Effector memory CD8-positive, alpha-beta T cell (primary cell): ENCODE measurements at regions not wholly inside any gene's neighbourhood (a gene's known extent, or its start where the extent isn't known, plus 50 kb on each side); places are given as distances from the start of the nearest gene placed in this dataset.
"Not testable (repeated sequence)": the region's sequence is repeated elsewhere in the genome, so short reads cannot be mapped to it uniquely, and the experiment has no call there.

ENCODE experiments used
- ATAC-seq: fragments of 150-1000 bp; cut with Tn5 transposase; replicated peaks from 2 replicates; pipeline ENCODE4 v1.10.0; 2021; ENCODE audit warnings: mild to moderate bottlenecking, moderate library complexity
- DNase-seq, 3 experiments: peaks; one replicate each; pipeline ENCODE4 v3.0.0; 2021
- H3K27ac Mint-ChIP-seq, 2 donors: one replicate each; pipeline ENCODE4 v1.8.0; 2022; ENCODE audit warnings: mild to moderate bottlenecking in 2 of 2, mixed read lengths in 2 of 2, moderate library complexity in 2 of 2
- H3K27me3 Mint-ChIP-seq, 2 donors: one replicate each; pipeline ENCODE4 v1.8.0; 2022; ENCODE audit warnings: mixed read lengths in 2 of 2
- H3K36me3 Mint-ChIP-seq: one replicate; pipeline ENCODE4 v1.8.0; 2022; ENCODE audit warnings: mild to moderate bottlenecking, moderate library complexity, mixed read lengths; ENCODE audit not compliant: insufficient read depth
- H3K4me1 Mint-ChIP-seq, 2 donors: one replicate each; pipeline ENCODE4 v1.8.0; 2022; ENCODE audit warnings: low read depth in 2 of 2, mixed read lengths in 2 of 2
- H3K4me3 Mint-ChIP-seq, 2 donors: one replicate each; pipeline ENCODE4 v1.8.0; 2022; ENCODE audit warnings: mild to moderate bottlenecking in 2 of 2, mixed read lengths in 2 of 2, moderate library complexity in 2 of 2
- H3K9me3 Mint-ChIP-seq, 2 donors: one replicate each; pipeline ENCODE4 v1.8.0; 2022; ENCODE audit warnings: mixed read lengths in 2 of 2

DNA sequence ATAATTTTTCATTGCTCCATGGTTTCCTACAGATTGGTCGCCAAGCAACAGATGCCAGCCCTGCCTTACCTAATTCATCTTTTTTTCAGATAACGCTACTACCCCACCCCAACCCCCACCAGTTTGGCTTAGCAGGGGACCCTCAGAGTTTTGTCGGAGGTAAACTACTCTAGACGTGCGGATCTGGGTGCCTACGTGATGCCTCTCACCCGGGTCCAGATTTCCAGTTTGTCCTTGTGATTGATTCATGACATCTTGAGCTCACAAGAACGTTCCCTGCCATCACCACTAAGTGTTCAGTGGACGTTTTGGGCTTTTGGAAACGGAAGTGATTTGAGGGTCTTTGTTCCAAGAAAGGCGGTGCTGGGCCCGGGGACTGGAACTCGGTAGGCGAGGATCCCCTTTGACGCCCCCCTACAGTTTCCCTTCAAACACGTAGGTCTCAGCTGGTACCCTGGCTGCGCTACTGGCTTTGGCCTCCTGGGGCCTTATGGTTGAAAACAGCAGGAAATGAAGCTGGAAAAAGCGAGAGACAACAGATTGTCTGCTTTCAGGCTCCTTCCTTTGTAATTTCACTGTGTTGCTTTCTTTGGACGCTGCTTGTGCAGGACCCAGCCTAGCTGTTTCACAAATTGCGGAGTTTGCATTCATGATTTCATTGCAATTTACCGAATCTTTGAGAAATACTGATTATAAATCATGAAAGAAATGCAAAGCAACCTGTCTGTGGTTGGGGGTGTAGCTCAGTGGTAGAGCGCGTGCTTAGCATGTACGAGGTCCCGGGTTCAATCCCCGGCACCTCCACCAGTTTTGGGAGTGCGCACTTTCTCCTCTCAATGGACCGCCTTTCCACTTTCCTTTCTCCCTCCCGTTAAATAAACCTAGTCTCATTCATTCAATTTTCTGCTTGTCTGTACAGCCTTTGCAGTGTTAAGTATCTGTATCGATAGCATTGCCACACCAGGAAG lies 81.0 kb downstream of the GPX5 start:
- no peak for ATAC-seq

DNA sequence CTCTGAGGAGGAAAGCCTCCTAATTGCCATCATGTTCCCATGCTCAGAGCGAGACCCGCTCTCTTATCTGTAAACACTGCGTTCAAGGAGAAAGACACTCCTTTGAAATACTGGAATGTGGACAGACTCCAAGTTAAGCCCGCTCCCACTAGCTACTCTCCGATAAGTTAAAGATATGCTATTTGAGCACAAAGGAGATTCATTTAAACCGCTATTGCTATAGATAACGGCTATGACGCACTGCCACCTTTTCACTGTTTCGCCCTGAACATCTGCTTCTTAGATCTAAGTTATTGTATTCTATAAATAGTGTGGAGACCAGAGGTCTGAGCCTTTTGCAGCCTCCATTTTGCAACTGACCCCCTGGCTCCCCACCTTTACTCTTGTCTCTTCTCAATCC lies 82.3 kb downstream of the GPX5 start:
- DNase-seq (no peak), ATAC-seq (no peak)
- Mint-ChIP-seq H3K4me1 (no peaks in the 10 kb centered on the region), H3K27ac (no peak overlapping the region), H3K9me3 (peaks cover 0 to 2% of the 10 kb centered on the region in 2 donors), H3K27me3 (peaks cover 81 to 86% of the 10 kb centered on the region in 2 donors), H3K4me3 (no peak overlapping the region), H3K36me3 (no peaks in the 10 kb centered on the region)

More for the DNA sequence above, 81.0 kb downstream of the GPX5 start:
- Mint-ChIP-seq H3K4me1 (no peaks in the 10 kb centered on the region), H3K4me3 (no peak overlapping the region), H3K36me3 (no peaks in the 10 kb centered on the region), H3K27me3 (peaks cover 77 to 78% of the 10 kb centered on the region in 2 donors), H3K9me3 (peaks cover 0 to 2% of the 10 kb centered on the region in 2 donors), H3K27ac (no peak overlapping the region)
- no peak for DNase-seq

DNA sequence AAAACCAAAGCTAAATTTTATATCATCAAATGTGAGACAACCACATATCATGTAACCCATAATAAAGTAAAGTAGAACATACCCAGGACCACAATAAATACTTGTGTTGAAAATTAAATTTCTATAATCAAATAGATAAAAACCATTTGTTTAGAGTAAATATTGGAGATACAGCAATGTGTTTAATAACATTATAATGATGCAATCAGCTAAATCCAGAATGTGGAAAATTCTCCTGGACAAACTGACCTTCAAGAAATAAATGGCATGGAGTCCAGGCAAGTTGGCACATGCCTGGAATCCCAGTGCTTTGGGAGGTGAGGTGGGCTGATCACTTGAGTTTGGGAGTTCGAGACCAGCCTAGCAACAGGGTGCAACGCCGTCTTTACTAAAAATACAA lies 84.0 kb downstream of the GPX5 start:
- no peak overlapping the region for H3K4me3 Mint-ChIP-seq
- H3K9me3 Mint-ChIP-seq: peaks cover 0 to 2% of the 10 kb centered on the region in 2 donors

DNA sequence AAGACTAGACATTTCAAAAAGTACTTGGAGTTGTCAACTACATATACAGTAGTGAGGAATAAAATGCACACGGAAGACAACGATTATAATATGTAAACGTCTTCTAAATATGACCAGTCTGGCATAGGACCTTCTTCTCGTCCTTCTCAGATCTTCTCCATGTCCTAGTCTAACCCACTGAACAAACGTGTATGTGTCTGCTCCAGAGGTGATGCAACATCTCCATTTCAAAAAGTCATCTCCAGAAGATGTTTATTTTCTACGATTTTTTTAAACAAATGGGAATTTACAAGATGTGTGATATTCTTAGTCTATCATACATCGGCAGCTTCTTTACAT lies 89.9 kb downstream of the GPX5 start:
- H3K4me1 Mint-ChIP-seq: no peaks in the 10 kb centered on the region
- H3K27ac Mint-ChIP-seq: no peak overlapping the region
- no peak for ATAC-seq
- no peak overlapping the region for H3K4me3 Mint-ChIP-seq
- peaks cover 69 to 89% of the 10 kb centered on the region in 2 donors for H3K27me3 Mint-ChIP-seq
- no peaks in the 10 kb centered on the region for H3K36me3 Mint-ChIP-seq
- DNase-seq: no peak
- peaks cover 0 to 2% of the 10 kb centered on the region in 2 donors for H3K9me3 Mint-ChIP-seq

More for the DNA sequence above, 84.0 kb downstream of the GPX5 start:
- H3K4me1 Mint-ChIP-seq: no peaks in the 10 kb centered on the region
- ATAC-seq (no peak), DNase-seq (no peak)
- H3K36me3 Mint-ChIP-seq: no peaks in the 10 kb centered on the region
- peaks cover 83 to 92% of the 10 kb centered on the region in 2 donors for H3K27me3 Mint-ChIP-seq
- no peak overlapping the region for H3K27ac Mint-ChIP-seq

DNA sequence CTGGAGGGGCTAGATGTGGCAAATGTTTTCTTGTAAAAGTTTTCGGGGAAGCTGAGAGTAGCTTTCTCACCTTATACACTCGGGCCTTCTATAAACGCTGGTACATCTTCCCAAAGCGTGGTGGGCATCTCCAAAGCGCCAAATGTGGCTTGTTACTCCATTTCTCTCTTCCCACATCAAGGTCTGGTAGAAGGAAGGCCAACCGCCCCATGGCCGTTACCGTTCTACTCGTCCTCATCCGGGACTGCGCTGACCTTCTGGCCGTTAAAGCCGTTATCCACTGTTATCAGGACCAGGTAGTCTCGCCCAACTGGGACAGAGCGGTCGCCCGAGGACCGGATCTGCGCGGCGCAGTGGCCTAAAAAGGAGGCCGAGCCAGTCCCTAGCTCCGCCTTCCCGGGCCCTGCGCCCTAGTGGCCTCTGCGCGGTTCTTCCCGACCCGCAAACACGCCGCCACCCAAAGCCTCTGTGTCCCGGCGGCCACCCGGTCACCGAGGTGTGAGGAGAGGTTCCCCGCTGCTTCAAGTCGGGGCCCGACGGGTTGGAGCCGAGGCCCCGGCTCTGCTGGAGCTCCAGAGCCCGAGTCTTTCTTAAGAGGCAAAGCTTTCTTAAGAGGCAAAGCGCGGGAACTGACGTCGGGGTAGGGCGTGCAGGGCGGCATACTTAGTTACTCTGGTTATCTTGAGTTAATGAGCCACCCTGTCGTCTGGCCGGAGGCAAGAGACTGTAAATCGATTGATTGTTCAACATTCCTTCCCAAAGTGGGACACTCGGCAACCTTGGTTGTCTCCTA lies 90.5 kb downstream of the GPX5 start:
- H3K36me3 Mint-ChIP-seq: no peaks in the 10 kb centered on the region
- peaks cover 0 to 2% of the 10 kb centered on the region in 2 donors for H3K9me3 Mint-ChIP-seq
- no peak for ATAC-seq
- H3K27ac Mint-ChIP-seq: no peak overlapping the region
- DNase-seq: no peak
- peaks cover 70 to 89% of the 10 kb centered on the region in 2 donors for H3K27me3 Mint-ChIP-seq
- H3K4me3 Mint-ChIP-seq: no peak overlapping the region
- no peaks in the 10 kb centered on the region for H3K4me1 Mint-ChIP-seq

DNA sequence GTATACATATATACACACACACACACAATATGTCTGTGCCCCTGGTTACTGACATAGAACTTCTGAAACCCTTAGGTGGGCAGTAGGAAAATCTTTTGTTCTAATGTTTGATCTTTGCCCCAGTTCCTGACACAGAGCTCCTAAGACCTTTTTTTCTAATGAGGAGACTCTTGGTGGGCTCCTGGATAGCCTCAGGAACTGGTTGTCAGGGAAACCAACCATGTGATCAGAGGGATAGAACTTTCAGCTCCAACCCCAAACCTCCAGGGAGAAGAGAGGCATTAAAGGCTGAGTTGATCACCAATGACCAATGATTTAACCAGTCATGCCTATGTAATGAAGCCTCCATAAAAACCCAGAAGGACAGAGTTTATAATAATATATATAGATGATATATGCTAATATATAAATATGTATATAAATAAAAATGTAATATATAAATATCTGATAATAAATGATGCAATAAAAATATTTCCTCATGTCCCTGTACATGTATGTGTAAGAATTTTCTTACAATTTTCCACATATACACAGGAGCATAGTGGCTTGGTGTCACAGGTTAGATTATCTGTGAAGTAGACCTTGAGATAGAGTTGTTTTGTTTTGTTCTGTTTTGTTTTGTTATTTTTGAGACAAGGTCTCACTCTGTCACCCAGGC lies 93.3 kb downstream of the GPX5 start:
- H3K4me1 Mint-ChIP-seq: no peaks in the 10 kb centered on the region
- ATAC-seq: no peak
- H3K36me3 Mint-ChIP-seq: no peaks in the 10 kb centered on the region
- no peak for DNase-seq
- H3K27ac Mint-ChIP-seq: no peak overlapping the region
- no peaks in the 10 kb centered on the region for H3K9me3 Mint-ChIP-seq
- no peak overlapping the region for H3K4me3 Mint-ChIP-seq
- H3K27me3 Mint-ChIP-seq: peaks cover 57 to 81% of the 10 kb centered on the region in 2 donors

DNA sequence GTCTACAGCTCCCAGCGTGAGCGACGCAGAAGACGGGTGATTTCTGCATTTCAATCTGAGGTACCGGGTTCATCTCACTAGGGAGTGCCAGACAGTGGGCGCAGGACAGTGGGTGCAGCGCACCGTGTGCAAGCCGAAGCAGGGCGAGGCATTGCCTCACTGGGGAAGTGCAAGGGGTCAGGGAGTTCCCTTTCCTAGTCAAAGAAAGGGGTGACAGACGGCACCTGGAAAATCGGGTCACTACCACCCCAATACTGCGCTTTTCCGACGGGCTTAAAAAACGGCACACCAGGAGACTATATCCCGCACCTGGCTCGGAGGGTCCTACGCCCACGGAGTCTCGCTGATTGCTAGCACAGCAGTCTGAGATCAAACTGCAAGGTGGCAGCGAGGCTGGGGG lies 95.6 kb downstream of the GPX5 start:
- H3K4me1 Mint-ChIP-seq, H3K27ac Mint-ChIP-seq, DNase-seq, H3K36me3 Mint-ChIP-seq, ATAC-seq, H3K9me3 Mint-ChIP-seq, H3K4me3 Mint-ChIP-seq: not testable (repeated sequence)
- H3K27me3 Mint-ChIP-seq: peaks cover 46 to 60% of the 10 kb centered on the region in 2 donors

DNA sequence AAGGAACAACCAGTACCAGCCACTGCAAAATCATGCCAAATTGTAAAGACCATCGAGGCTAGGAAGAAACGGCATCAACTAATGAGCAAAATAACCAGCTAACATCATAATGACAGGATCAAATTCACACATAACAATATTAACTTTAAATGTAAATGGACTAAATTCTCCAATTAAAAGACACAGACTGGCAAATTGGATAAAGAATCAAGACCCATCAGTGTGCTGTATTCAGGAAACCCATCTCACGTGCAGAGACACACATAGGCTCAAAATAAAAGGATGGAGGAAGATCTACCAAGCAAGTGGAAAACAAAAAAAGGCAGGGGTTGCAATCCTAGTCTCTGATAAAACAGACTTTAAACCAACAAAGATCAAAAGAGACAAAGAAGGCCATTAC lies 97.6 kb downstream of the GPX5 start:
- not testable (repeated sequence) for H3K4me3 Mint-ChIP-seq, DNase-seq, H3K27ac Mint-ChIP-seq, ATAC-seq, H3K36me3 Mint-ChIP-seq, H3K4me1 Mint-ChIP-seq, H3K9me3 Mint-ChIP-seq
- peaks cover 34 to 40% of the 10 kb centered on the region in 2 donors for H3K27me3 Mint-ChIP-seq

DNA sequence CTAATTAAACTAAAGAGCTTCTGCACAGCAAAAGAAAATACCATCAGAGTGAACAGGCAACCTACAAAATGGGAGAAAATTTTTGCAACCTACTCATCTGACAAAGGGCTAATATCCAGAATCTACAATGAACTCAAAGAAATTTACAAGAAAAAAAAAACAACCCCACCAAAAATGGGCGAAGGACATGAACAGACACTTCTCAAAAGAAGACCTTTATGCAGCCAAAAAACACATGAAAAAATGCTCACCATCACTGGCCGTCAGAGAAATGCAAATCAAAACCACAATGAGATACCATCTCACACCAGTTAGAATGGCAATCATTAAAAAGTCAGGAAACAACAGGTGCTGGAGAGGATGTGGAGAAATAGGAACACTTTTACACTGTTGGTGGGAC lies 100.7 kb downstream of the GPX5 start:
- H3K27ac Mint-ChIP-seq, H3K4me1 Mint-ChIP-seq, H3K36me3 Mint-ChIP-seq, H3K9me3 Mint-ChIP-seq, DNase-seq, ATAC-seq, H3K4me3 Mint-ChIP-seq: not testable (repeated sequence)
- H3K27me3 Mint-ChIP-seq: peaks cover 21 to 31% of the 10 kb centered on the region in 2 donors

DNA sequence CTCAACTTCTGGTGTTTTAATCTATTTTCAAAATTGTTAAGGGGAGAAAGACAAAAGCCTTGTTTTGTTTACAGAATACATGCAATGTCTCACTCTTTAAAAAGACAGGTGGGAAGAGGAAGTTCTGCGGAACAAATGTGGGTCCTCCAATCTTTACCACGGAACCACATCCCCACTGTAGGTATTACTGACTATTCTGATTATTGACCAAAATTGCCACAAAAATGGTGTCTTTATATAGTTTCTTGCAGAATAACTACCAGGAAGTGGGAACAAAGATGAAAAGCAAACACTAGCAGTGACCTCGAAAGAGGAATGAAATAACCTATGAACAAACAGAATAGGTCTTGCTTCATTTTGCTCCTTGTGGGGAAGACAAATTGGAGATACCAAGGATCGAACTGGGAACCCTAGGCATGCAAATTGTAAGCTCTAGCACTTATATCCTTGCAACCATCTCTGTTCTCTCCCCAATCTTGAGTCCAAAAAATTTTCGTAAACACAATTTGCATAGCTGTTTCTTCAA lies 106.7 kb downstream of the GPX5 start:
- ATAC-seq: no peak
- Mint-ChIP-seq H3K9me3 (no peaks in the 10 kb centered on the region), H3K36me3 (peaks cover 5% of the 10 kb centered on the region), H3K4me3 (no peak overlapping the region), H3K27me3 (peaks cover 61 to 70% of the 10 kb centered on the region in 2 donors), H3K27ac (no peak overlapping the region), H3K4me1 (peaks cover 0 to 4% of the 10 kb centered on the region in 2 donors)
- DNase-seq: no peak

DNA sequence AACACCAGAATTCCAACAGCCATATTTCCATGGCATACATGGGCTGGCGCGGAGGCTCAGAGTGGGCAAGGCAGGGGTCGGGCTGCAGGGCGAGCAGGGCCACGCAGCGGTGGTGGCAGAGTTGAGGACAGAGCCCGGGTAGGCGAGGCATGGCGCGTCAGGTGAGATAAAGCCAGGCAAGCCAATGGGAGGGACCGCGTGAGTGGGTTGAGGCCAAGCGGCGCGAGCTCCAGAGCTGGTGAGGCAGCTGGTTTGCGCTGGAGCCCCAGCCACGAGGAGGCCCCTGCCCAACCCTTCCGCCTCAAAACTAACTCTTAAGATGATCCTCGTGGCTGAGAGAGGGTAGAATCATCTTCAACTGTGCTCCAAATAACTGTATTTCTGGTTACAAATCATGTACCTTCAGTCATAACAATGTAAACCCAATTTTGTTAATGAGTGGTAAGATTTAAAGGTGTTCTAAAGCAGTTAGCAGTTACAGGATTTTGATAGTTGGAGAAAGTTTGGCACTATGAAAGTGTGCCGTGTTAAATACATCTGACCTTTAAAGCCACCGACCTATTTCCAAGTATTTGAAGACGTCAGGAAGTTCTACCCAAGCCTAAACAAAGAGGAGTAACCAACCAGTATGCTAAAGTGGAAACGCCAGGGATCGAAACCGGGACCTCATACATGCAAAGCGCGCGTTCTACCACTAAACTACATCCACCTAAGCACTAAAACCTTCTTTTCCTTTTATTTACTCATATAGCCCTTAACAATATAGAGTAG lies 107.9 kb downstream of the GPX5 start:
- no peak overlapping the region for H3K27ac Mint-ChIP-seq
- H3K27me3 Mint-ChIP-seq: peaks cover 68 to 82% of the 10 kb centered on the region in 2 donors
- ATAC-seq (no peak), DNase-seq (no peak)
- H3K36me3 Mint-ChIP-seq: peaks cover 5% of the 10 kb centered on the region
- H3K4me3 Mint-ChIP-seq: no peak overlapping the region
- no peaks in the 10 kb centered on the region for H3K9me3 Mint-ChIP-seq
- H3K4me1 Mint-ChIP-seq: peaks cover 0 to 4% of the 10 kb centered on the region in 2 donors

DNA sequence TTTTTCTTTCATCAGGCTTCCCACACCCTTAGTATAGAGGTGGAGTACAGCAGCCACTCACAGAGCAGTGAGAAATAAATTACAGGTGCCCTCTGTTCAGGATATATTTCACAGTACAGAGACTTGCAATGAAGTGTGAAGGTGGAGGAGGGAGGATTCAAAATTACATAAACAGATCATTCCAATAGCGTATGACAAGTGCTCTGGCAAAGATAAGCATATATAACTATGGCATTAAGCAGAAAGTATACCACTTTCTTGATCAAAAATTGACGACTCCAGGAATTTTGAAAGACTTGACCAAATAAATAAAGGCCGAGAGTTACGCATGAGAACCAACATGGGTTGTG lies 108.7 kb downstream of the GPX5 start:
- no peak for DNase-seq
- Mint-ChIP-seq H3K9me3 (no peaks in the 10 kb centered on the region), H3K27ac (no peak overlapping the region), H3K4me1 (peaks cover 0 to 4% of the 10 kb centered on the region in 2 donors), H3K4me3 (no peak overlapping the region), H3K36me3 (peaks cover 5% of the 10 kb centered on the region), H3K27me3 (peaks cover 75 to 90% of the 10 kb centered on the region in 2 donors)
- no peak for ATAC-seq
